DMS153 treated with DMSO at 0.1 percent for 48 hours (cell line): ENCODE measurements at regions not wholly inside any gene's neighbourhood (a gene's known extent, or its start where the extent isn't known, plus 50 kb on each side); places are given as distances from the start of the nearest gene placed in this dataset.
"Not testable (repeated sequence)": the region's sequence is repeated elsewhere in the genome, so short reads cannot be mapped to it uniquely, and the experiment has no call there.

ENCODE experiments used
- DNase-seq: peaks from one replicate; lab custom pipeline; 2025; ENCODE audit not compliant: unreplicated experiment; lab: John Stamatoyannopoulos, UW

DNA sequence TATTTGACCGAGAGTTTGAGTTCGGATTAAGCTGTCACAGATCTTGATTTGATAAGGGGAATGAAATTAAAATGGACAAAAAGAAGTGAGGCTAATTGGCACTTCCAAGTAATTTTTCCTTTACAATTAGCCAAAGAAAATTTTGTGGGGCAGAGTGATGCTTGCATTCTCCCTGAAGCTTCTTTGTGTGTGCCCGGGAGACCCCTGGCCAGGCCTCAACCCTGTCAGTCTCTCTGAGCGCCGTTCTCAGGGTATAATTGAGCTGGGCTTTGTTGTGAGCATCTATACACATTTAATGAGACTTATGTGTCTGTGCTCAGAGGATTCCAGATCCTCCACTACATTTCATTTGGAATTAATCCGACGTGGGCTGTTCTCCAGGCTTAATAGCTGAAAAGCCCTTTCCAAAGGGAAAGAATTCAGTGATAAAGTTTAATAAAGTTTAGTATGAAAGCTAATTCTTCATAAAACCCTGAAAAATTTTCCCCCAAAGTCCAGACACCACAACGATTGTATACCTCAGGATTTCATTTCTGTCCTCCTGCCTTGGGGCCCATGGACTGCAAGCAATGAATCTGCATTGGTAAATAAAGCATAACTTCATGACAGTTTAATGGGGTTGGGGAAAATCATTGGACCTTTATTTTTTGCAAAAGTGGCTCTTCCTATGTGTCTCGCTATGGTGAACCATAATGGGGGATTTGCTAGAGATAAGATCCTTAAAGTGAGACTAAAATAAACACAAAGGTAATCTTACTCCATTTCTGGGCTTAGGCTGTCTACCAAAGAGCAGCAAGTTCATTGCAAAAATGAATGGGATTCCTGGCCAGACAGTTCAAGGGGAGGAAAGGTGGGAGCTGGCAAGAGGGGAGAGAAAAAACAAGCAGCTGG is 292.6 kb downstream of the C12orf75 start:
- no peak for DNase-seq

DNA sequence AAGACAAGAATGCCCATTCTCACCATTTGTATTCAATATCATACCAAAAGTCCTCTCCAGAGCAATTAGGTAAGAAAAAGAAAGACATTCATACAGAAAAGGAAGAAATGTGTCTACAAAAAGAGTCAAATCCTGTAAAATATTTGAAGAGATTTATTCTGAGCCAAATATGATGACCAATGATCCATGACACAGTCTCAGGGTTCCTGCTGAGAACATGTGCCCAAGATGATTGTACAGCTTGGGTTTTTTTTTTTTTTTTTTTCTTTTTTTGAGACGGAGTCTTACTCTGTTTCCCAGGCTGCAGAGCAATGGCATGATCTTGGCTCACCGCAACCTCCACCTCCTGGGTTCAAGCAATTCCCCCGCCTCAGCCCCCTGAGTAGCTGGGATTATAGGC is 296.2 kb downstream of the C12orf75 start:
- no peak for DNase-seq

DNA sequence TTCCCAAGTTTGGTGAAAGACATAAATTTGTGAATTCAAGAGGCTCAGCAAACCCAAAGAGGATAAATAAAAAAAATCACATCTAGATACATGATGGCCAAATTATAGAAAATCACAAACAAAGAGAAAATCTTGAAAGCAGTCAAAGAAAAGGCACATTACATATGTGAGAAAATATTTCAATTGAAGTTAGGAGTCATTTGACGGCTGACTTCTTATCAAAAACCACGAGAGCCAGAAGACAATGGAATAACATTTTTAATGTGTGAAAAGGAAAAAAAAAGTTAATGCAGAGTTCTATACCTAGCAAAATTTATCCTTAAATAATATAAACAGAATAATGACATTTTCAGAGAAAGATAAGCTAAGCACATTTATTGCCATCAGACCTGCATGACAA is 307.0 kb downstream of the C12orf75 start:
- DNase-seq, result no peak

DNA sequence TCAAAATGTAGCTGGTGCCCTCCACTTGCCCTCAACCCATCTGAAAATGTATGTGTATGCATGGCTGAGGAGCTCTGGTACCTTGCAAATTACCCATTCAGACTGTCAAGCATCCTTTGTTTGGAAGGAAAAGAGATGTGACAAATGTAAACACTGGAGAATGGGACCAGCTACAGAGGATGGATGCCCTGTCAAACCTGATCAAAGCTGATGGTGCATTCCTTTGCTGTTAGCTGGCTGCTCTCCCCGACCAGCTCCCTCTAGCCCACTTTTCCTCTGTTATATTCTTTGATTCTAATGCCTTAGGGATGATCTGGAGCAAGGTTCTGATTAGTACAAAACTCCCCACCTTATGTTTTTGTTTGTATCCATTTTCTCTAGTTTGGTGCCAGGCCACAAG is 310.3 kb downstream of the C12orf75 start:
- DNase-seq, result no peak

DNA sequence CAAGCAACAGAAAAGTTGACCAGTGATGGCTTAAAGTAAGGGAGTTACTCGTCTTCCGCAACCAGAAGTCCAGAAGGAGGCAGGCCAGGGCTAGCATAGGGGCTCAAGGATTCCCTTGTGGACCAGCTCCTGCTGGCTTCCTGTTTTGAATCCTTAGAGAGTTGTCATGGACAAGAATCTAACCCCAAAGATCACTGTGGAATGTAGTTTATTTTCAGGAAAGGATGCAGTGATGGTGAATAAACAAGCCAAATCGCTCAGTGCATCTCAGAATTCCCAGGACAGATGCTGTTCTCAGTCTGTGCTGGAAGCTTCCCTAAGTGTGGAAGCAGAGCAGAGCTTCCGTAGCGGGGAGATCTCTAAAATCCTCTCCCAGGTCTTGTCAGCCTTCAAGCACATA is 311.3 kb downstream of the C12orf75 start:
- DNase-seq, result no peak

DNA sequence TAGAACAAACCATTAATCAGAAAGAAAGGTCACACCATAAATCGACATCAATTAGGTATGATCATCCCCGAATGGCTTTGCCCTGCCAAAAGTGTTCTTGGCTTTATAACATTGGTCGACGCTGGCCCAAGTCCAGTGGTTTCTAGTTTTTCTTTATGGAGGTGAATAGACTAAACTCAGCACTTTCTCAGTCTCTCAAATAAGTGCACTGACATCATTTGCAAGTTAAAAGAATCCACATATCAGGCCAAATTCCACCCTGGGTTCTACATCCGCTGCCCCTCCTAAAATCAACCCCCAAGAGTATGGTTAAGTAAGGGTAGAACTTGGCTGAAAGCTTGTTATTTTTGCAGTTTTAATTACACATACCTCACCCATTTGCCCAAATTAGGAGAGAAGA is 314.3 kb downstream of the C12orf75 start:
- DNase-seq, result no peak

DNA sequence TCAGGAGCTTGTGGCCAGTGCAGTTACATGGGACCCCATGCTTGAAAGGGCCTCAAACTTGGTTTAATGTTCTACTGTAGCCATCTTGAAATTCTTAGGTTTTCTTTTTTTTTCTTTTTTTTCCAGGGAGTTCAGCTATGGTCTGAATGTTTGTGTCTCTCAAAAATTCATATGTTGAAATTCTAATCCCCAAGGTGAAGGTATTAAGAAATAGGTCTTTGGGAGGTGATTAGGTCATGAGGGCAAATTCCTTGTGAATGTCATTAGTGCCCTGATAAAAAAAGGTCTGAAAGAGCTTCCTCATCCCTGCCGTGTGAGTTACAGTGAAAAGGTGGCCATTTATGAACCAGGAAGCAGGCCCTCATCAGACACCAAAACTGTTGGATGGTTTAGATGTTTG is 324.1 kb downstream of the C12orf75 start:
- no peak for DNase-seq

DNA sequence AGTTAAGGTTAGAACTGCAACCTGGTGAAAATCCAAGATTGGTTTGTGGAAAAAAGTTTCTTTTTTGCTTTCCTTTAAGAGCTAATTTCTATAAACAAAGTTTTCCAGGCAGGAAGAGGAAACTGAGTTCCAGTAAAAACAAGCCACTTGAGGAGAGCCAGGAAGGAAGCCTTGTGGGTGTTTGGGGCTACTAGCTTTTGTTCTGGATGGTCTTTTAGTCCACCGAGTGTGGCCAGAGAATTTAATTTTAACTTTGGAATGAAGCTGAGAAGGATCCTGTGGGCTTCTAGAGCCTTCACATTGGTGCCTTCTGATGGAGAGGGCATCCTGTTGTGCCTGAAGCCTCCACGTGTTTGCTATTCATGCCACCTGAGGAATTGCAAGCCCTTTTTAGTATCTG is 327.9 kb downstream of the C12orf75 start:
- DNase-seq, result no peak

DNA sequence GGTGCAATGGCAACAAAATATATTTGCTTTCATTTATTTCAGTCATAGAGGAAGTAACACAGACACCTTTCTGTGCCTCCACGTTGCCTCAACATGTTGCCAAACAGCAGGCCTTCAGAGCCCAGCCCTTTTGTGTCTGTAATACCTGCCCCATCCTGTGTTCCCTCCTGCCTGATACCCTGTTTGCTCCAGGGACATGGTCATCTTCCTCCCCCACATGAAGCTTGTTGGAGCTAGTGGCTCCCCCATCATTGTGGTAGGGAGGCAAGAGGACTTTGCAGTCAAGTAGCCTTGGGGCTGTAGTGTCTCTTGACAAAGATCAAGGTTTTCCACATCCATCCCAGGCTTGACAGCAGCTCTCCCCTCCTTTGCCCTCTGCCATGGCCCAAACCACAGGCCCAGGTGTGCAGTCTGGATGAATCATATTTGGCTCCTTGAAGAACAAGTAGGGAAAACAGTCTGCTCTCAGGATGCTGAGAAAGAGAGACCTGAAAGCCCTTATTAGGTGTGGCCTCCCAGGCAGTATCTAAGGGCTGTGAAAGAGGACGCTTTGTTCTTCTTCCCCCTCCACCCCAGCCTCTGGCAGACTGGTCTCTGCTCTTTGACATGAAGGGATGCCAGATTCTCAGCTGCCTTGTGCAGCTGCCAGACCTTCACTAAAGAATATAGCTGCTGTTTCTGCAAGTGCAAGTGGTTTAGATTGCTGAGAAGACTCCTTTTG is 329.0 kb downstream of the C12orf75 start:
- no peak for DNase-seq

DNA sequence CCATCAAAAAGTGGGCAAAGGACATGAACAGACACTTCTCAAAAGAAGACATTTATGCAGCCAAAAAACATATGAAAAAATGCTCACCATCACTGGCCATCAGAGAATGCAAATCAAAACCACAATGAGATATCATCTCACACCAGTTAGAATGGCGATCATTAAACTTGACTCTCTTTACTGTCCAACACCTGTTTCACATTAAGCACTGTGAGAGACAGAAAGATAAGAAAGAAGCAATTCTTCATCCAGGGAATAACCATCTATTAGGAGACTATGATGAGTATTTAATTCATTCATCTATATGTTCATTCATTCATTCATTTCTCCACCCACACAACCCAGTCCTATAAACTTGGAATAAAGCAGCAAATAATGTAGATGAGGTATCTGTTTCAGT is 334.3 kb downstream of the C12orf75 start:
- not testable (repeated sequence) for DNase-seq

DNA sequence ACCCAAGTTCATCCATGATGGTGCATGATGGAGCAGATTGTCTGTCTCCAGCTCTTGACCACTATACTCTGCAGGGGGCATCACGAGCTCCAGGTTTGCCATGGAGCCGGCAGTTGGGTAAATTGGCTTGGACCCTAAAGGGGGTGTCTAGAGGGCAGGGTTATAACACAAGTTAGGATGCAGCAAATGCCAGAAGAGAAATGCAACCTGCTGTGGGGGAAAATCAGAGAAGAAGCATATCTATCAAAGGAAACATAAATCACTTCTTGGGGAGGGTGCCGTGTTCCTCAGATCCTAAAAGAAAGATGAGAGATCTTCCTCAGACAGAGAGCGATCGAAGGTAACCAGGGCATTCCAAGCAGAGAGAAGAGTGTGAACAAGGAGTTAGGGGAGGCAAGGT is 334.9 kb downstream of the C12orf75 start:
- DNase-seq, result no peak

DNA sequence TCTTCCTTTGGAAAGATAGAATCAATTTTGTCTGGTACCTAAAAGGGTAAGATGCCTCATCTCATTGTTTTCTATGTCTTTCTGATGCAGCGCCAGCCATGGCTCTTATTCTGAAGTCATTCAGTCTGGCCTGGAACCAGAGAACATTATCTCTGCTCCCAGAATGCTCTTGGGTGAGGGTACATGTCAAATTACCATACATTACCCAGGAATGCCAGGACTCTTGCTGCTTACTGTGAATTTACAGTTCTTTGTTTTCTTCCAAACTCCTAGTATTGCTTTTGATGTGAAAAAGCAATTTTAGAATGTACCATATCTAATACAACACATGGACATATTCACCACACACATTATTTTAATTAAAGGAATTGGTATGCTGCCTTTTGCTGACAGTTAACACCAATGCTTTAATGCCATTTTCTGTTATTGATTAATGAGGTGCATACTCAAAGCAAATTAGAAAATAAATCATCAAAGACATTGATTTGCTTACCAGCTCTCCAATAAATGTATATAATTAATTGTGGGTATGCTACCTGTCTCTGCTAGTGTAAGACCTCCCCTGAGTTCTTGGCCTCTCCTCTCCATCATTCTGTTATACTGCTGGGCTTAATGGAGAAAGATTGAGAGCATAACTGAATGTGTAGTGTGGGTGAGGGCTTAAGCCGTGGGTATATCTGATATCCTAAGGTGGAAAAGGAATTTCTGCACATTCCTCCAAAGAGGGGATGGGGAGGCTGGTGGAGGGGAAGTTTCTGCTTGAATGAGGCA is 337.7 kb downstream of the C12orf75 start:
- no peak for DNase-seq

DNA sequence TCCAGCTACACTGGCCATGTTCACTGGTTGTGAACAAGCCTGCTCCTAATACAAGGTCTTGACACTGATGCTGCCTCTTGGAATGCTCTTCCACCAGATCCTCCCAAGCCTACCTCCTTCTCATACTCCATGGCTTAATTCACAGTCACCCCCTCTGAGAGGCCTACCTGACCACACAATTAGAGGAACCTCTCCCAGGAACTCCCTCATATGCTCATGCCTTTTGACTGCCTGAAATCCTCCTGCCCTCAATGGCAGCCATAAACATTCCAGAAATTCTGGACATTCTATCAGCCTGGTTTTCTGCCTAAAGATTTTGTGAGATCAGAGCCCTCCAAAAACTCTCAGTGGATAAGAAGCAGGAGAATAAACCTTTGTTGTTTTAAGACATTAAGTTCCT is 340.2 kb downstream of the C12orf75 start:
- DNase-seq, result no peak

DNA sequence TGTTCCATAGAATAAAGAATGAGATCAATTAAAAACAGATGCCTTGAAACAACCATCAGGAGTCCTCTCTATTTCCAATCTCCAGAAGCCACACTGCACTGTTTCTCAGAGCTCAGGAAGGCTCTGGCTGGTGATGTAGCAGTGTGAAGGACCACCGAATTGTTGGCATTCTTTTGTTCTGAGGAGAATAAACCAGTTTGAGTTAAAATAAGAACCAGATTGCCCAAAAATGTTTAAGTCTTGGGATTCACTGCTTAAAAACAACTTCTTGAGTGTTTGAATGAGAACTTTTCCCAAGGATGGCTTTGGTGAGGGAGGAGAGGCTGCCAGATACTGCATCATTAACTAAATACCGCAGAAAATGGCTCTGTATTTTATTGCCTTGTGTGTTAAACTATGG is 341.2 kb downstream of the C12orf75 start:
- DNase-seq, result no peak

DNA sequence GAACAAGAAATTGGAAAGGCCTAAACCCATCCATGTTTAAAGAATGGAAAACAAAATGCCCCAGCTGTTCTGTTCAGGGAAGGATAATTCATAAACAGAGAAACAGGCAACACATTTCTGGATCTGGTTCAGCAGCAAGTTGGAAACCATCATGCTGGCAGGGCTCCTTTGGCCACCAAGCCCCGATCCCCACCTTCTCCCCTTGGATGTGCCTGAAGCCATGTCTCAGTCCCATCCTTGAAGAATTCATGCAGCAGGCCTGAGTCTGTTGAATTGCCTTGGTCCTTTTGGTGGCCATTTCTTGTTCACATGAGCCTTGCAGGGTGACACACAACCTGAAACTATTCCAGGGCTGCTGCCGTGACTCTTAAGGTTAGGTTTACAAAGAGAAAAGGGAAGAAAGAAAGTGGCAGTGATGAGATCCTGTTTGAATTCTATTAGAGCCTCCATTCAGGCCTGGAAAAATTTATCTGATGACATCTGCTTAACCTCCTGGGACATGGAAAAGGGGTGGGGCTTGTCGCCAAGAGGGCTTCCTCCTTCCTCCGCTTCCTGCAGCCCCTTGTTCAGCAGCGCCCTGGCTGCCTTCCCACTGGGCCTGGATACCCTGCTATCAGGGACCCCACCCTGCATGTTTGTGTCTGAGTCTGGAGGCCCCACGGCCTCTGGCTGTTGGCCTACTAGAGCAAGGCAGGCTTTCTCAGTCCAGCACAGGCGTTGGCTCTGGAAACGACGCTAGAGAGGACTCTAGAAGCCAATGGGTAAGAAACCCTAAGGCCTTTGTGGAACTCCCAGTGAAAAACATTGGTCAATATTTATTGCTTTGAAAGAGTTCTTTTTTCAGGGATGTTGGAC is 341.9 kb downstream of the C12orf75 start:
- no peak for DNase-seq

DNA sequence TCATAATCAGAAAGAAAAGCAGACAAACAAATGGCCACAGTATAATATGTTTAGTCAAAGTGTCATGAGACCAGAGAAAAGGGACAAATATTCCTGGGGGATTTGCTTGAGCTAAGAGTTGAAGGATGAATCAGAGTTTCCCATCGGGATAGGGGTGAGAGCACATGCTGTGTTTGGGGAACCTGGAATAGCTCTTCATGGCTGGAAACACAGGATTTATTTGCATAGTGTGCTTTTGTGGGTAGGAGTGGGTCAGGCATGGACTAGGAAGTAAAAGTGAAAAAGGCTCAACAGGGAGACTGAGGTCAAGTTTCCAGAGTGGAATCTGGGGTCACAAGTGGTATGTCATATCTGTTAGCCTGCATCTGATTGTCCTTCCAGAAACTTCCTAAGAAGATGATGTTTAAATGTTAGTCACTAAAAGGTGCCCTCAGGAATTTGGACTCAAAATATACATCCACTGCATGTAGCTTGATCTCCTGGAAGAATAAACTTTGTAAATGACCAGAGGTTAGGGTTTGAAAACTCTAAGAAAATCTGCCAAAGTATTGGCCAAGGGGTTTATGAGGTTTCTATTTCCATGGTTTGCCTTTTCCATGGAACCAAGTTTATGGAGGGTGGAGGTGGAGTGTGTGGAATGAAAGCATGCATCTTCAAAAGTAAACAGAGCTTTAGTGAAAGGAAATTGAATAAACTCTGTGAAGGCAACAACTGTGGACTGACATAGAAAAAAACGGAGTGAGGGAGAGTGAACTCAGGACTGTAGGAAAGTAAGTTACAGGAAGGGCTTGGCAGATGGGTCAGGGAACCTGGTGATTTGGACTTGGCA is 344.6 kb downstream of the C12orf75 start:
- DNase-seq, result no peak

DNA sequence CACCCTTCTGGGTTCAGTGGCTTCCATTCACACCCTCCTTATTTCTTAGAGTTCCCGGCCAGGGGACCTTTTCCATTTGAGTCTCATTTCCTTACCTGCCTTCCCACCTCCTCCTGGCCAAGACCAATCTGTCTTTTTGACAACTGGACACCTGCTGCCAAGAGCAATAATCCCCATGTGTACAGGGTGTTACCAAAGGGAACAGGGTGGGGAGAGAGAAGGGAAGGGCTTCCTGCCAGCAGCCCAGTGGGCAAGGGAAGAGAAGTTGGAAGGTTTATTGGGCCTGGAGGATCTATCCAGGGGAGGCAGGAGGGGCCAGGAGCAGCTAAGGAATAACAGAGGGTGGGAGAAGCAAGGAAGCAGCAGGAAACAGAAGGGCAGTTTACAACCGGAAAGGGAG is 346.2 kb downstream of the C12orf75 start:
- DNase-seq, result no peak

DNA sequence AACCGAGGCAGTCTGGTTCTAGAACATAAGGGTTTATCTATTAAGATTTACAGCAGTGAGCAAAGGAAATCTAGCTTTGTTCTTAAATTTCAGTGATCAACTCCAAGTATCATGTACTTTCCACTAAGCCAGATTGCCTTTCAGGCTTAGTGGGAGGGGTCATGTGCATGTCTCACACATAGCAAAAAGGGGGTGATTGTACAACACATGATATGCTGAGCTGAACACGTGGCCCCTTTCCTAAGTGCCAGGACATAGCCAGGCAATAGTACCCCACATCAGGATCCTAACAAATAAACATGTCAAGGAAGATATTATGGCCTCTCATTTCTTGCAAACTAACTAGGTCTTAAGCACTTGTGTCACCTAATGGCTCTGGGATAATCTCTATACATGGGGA is 347.2 kb downstream of the C12orf75 start:
- DNase-seq, result no peak

DNA sequence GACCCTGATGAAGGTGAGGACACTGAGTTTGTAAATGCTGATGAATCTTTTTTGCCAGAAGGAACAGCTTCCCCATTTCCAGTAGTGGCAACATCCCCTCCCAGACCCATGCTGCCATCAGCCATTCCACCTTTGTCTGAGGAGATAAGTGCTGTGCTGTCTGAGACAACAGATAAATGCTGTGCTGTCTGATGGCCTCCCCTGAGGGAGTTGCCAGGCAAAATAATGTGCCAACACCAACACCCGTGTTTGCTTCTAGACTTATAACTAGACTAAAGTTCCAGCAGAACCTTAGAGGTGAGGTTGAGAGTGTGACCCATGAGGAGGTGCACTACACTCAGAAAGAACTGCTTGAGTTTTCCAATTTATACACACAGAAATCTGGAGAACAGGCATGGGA is 349.5 kb downstream of the C12orf75 start:
- DNase-seq, result no peak

DNA sequence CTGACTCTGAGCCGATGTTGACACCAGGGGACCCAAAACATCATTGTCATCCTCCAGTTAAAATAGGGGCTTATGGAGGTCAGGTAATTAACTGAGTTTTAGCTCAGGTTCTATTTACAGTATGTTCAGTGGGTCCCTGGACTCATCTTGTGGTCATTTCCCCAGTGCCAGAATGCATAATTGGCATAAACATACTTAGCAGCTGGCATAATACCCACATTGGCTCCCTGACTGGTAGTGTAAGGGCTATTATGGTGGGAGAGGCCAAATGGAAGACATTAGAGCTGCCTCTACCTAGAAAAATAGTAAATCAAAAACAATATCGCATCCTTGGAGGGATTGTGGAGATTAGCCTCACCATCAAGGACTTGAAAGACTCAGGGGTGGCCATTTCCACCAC is 350.9 kb downstream of the C12orf75 start:
- DNase-seq, result no peak
